BJ (cell line): ENCODE measurements at regions not wholly inside any gene's neighbourhood (a gene's known extent, or its start where the extent isn't known, plus 50 kb on each side); places are given as distances from the start of the nearest gene placed in this dataset.

ENCODE experiments used
- CTCF ChIA-PET: fragments of 350-600 bp; formaldehyde crosslinking; extraction: SDS; loops from one replicate; lab custom pipeline; 2021; ENCODE audit warnings: antibody characterized with exemption, inconsistent platforms; lab: Yijun Ruan, JAX
- POLR2A ChIA-PET: fragments of 300-600 bp; sonication (Branson Sonifier 250); formaldehyde crosslinking; extraction: SDS; loops from one replicate; lab custom pipeline; 2021; ENCODE audit warnings: antibody characterized with exemption; lab: Charles Lee
- DNase-seq: peaks from one replicate; pipeline ENCODE4 v3.0.0-alpha.2; 2011; ENCODE audit warnings: low read depth
- H3K27me3 ChIP-seq: 2 replicates; pipeline ENCODE4 v1.6.0; 2011; ENCODE audit warnings: low read length; ENCODE audit not compliant: control insufficient read depth, insufficient read depth
- H3K36me3 ChIP-seq: 2 replicates; pipeline ENCODE4 v1.5.1; 2011; ENCODE audit warnings: low read length; ENCODE audit not compliant: control insufficient read depth, insufficient read depth
- H3K4me3 ChIP-seq: 2 replicates; pipeline ENCODE4 v1.5.1; 2011; ENCODE audit warnings: low read depth, mild to moderate bottlenecking, control low read depth, low read length
- CTCF ChIP-seq: IDR thresholded peaks from 2 replicates; pipeline ENCODE4 v1.5.1; 2011; ENCODE audit warnings: low read depth, mild to moderate bottlenecking, control low read depth, inconsistent platforms, low read length, moderate library complexity; ENCODE audit not compliant: insufficient read depth

GRCh38 chr2:82730811-82731210, 1728.3 kb downstream of the SUCLG1 start:
- no peak for DNase-seq
- CTCF ChIA-PET: no interaction called here
- TF ChIP-seq CTCF: no peak
- POLR2A ChIA-PET: no interaction called here
- Histone ChIP-seq H3K36me3 (no peaks in the 10 kb centered on the region), H3K4me3 (no peak overlapping the region), H3K27me3 (no peaks in the 10 kb centered on the region)

- no peaks in the 10 kb centered on the region for H3K36me3 ChIP-seq
- no peak for TF ChIP-seq CTCF
- no peak for DNase-seq
- H3K27me3 ChIP-seq: no peaks in the 10 kb centered on the region
- POLR2A ChIA-PET: no interaction called here
- CTCF ChIA-PET: no interaction called here
- H3K4me3 ChIP-seq: no peak overlapping the region
Measured at GRCh38 chr2:82728090-82728489, 1731.0 kb downstream of the SUCLG1 start.

GRCh38 chr2:82708681-82709080, 1750.4 kb downstream of the SUCLG1 start:
- DNase-seq: no peak
- Histone ChIP-seq H3K36me3 (no peaks in the 10 kb centered on the region), H3K4me3 (no peak overlapping the region), H3K27me3 (no peaks in the 10 kb centered on the region)
- ChIA-PET POLR2A (no interaction called here), CTCF (interaction anchor here (1.2 kb wide), 1 partner anchor 20 kb away, joined by 4 read pairs; no protein-coding TSS in a partner anchor)
- no peak for TF ChIP-seq CTCF

- POLR2A ChIA-PET: no interaction called here
- no peaks in the 10 kb centered on the region for H3K27me3 ChIP-seq
- DNase-seq: no peak
- no peak for TF ChIP-seq CTCF
- no peak overlapping the region for H3K4me3 ChIP-seq
- CTCF ChIA-PET: no interaction called here
- H3K36me3 ChIP-seq: no peaks in the 10 kb centered on the region
Measured at GRCh38 chr2:82697231-82697630, 1761.8 kb downstream of the SUCLG1 start.

GRCh38 chr2:82694431-82694830, 1764.6 kb downstream of the SUCLG1 start:
- no peak for DNase-seq
- ChIA-PET CTCF (no interaction called here), POLR2A (no interaction called here)
- TF ChIP-seq CTCF: no peak
- H3K4me3 ChIP-seq: no peak overlapping the region
- H3K27me3 ChIP-seq: no peaks in the 10 kb centered on the region
- no peaks in the 10 kb centered on the region for H3K36me3 ChIP-seq
